ENCODE measurements at regions not wholly inside any gene's neighbourhood (a gene's known extent, or its start where the extent isn't known, plus 50 kb on each side); places are given as distances from the start of the nearest gene placed in this dataset.

- H3F3A ChIP-seq (ENCODE audit: insufficient read depth, low read length): no peaks in the 10 kb centered on the region
- H3K27me3 ChIP-seq (ENCODE audit: insufficient read depth, low read length): no peaks in the 10 kb centered on the region
- H2AFZ ChIP-seq (ENCODE audit: low read length): no peak overlapping the region
- no peaks in the 10 kb centered on the region for H4K20me1 ChIP-seq (ENCODE audit: insufficient read depth, low read length)
- TF ChIP-seq CTCF (IDR thresholded peaks at IDR 0.05; ENCODE audit: low read length) (no peak), EZH2 (IDR thresholded peaks at IDR 0.05; ENCODE audit: borderline replicate concordance, low read length) (no peak)
- no peaks in the 10 kb centered on the region for H3K9me3 ChIP-seq (ENCODE audit: low read length)
- no peaks in the 10 kb centered on the region for H3K4me1 ChIP-seq (ENCODE audit: insufficient read depth, low read length, severe bottlenecking)
- no peak overlapping the region for H3K27ac ChIP-seq (ENCODE audit: low read depth, low read length, poor library complexity, severe bottlenecking)
- no peaks in the 10 kb centered on the region for H3K79me2 ChIP-seq (ENCODE audit: insufficient read depth, low read length)
- H3K9me2 ChIP-seq (ENCODE audit: low read depth, low read length): no peaks in the 10 kb centered on the region
- no peak overlapping the region for H3K4me3 ChIP-seq (ENCODE audit: low read depth, low read length, poor library complexity, severe bottlenecking)
- no peak overlapping the region for H3K9ac ChIP-seq (ENCODE audit: low read length)
- no peaks in the 10 kb centered on the region for H3K36me3 ChIP-seq (ENCODE audit: insufficient read depth, low read length)
- H3K4me2 ChIP-seq (ENCODE audit: low read length): no peak overlapping the region
These were observed 666.7 kb downstream of the LRRC70 start for GRCh38 chr5:63245271-63245670.

- Histone ChIP-seq H3K9ac (ENCODE audit: low read length) (no peak overlapping the region), H3K9me3 (ENCODE audit: low read length) (no peaks in the 10 kb centered on the region), H4K20me1 (ENCODE audit: insufficient read depth, low read length) (no peaks in the 10 kb centered on the region), H3K79me2 (ENCODE audit: insufficient read depth, low read length) (no peaks in the 10 kb centered on the region), H3K4me3 (ENCODE audit: low read depth, low read length, poor library complexity, severe bottlenecking) (no peak overlapping the region), H3K36me3 (ENCODE audit: insufficient read depth, low read length) (no peaks in the 10 kb centered on the region), H3K27ac (ENCODE audit: low read depth, low read length, poor library complexity, severe bottlenecking) (no peak overlapping the region), H2AFZ (ENCODE audit: low read length) (no peak overlapping the region), H3K9me2 (ENCODE audit: low read depth, low read length) (no peaks in the 10 kb centered on the region), H3K4me2 (ENCODE audit: low read length) (no peak overlapping the region), H3F3A (ENCODE audit: insufficient read depth, low read length) (no peaks in the 10 kb centered on the region), H3K4me1 (ENCODE audit: insufficient read depth, low read length, severe bottlenecking) (no peaks in the 10 kb centered on the region), H3K27me3 (ENCODE audit: insufficient read depth, low read length) (no peaks in the 10 kb centered on the region)
- TF ChIP-seq CTCF (IDR thresholded peaks at IDR 0.05; ENCODE audit: low read length) (no peak), EZH2 (IDR thresholded peaks at IDR 0.05; ENCODE audit: borderline replicate concordance, low read length) (no peak)
These were observed 661.6 kb downstream of the LRRC70 start for GRCh38 chr5:63240063-63240755.

GRCh38 chr5:63233911-63234310 lies 655.3 kb downstream of the LRRC70 start:
- no peak overlapping the region for H3K4me2 ChIP-seq (ENCODE audit: low read length)
- H3K9me3 ChIP-seq (ENCODE audit: low read length): no peaks in the 10 kb centered on the region
- H4K20me1 ChIP-seq (ENCODE audit: insufficient read depth, low read length): no peaks in the 10 kb centered on the region
- no peaks in the 10 kb centered on the region for H3K79me2 ChIP-seq (ENCODE audit: insufficient read depth, low read length)
- H3K4me3 ChIP-seq (ENCODE audit: low read depth, low read length, poor library complexity, severe bottlenecking): no peak overlapping the region
- H3K27me3 ChIP-seq (ENCODE audit: insufficient read depth, low read length): no peaks in the 10 kb centered on the region
- H3K9me2 ChIP-seq (ENCODE audit: low read depth, low read length): no peaks in the 10 kb centered on the region
- no peaks in the 10 kb centered on the region for H3K4me1 ChIP-seq (ENCODE audit: insufficient read depth, low read length, severe bottlenecking)
- H3K9ac ChIP-seq (ENCODE audit: low read length): no peak overlapping the region
- no peaks in the 10 kb centered on the region for H3K36me3 ChIP-seq (ENCODE audit: insufficient read depth, low read length)
- H2AFZ ChIP-seq (ENCODE audit: low read length): no peak overlapping the region
- no peak overlapping the region for H3K27ac ChIP-seq (ENCODE audit: low read depth, low read length, poor library complexity, severe bottlenecking)
- H3F3A ChIP-seq (ENCODE audit: insufficient read depth, low read length): no peaks in the 10 kb centered on the region
- TF ChIP-seq CTCF (IDR thresholded peaks at IDR 0.05; ENCODE audit: low read length) (no peak), EZH2 (IDR thresholded peaks at IDR 0.05; ENCODE audit: borderline replicate concordance, low read length) (no peak)

Data from OCI-LY1 (cell line).